ENCODE measurements at regions not wholly inside any gene's neighbourhood (a gene's known extent, or its start where the extent isn't known, plus 50 kb on each side); places are given as distances from the start of the nearest gene placed in this dataset.

DNA sequence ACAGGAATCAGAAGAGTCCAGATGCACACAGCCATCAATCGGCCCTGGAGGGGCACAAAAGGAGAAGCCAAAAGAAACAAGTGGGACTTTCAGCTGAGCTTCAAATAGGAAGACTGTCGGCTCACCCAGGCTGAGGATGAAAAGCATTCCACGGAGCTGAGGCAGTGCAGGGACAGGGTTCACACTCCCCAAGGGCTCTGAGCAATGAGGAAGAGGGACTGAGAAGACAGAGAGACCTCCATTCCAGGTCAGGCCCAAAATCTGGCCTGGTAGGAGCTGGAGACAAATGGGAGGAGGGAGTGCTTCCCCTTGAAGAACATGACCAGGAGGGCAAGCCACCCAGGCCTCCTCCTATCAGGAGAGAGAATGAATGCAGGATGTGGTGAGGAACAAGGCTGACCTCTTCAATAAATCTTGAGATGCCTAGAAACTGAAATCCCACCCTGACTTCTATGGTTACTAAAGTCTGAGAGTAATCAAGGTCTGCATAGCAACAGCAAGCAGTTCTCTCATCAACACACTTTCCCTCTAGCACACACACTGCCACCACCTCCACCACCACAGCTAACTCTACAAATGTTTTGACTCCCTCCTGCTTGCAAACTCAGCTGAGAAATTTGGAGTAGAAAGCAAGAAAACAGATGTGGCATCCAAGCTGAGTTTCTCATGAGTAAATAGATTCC is 434.4 kb downstream of the TNS1 start:
- Mint-ChIP-seq H3K4me1 (no peaks in the 10 kb centered on the region), H3K27ac (no peak overlapping the region), H3K4me3 (no peak overlapping the region), H3K9me3 (ENCODE audit: insufficient read depth) (no peaks in the 10 kb centered on the region), H3K27me3 (no peaks in the 10 kb centered on the region)
- Histone ChIP-seq H4K20me1 (ENCODE audit: control insufficient read depth, insufficient read depth, low read length, poor library complexity, severe bottlenecking) (no peaks in the 10 kb centered on the region), H3K27ac (ENCODE audit: low read length in 2 of 2) (no peak overlapping the region), H3K4me3 (ENCODE audit: control extremely low read depth in 1 of 5, extremely low read depth in 1 of 5, insufficient read depth in 1 of 5, low read depth in 2 of 5, low read length in 4 of 5) (no peak overlapping the region), H3K27me3 (replicated peaks in 1 of 4; ENCODE audit: control extremely low read depth in 1 of 4, control insufficient read depth in 3 of 4, insufficient read depth in 4 of 4, low read length in 3 of 4) (peaks cover 0 to 3% (median 0%) of the 10 kb centered on the region in 4 experiments), H3K4me1 (ENCODE audit: control insufficient read depth in 2 of 2, insufficient read depth in 2 of 2, low read length in 2 of 2) (no peaks in the 10 kb centered on the region), H3K9me3 (ENCODE audit: control extremely low read depth in 1 of 3, control insufficient read depth in 2 of 3, insufficient read depth in 1 of 3, low read length in 2 of 3) (peaks cover 0 to 2% (median 1%) of the 10 kb centered on the region in 3 donors), H3K9ac (ENCODE audit: low read length) (no peak overlapping the region), H3K79me2 (ENCODE audit: control insufficient read depth, insufficient read depth, low read length) (no peaks in the 10 kb centered on the region), H3K4me2 (replicated peaks; ENCODE audit: low read depth, low read length, poor library complexity, severe bottlenecking) (no peak overlapping the region), H2AFZ (ENCODE audit: insufficient read depth, low read depth, low read length, poor library complexity, severe bottlenecking) (no peak overlapping the region), H3K36me3 (replicated peaks in 1 of 2; ENCODE audit: control extremely low read depth in 1 of 2, control insufficient read depth in 1 of 2, extremely low read depth in 1 of 2, insufficient read depth in 2 of 2, low read length in 1 of 2) (no peaks in the 10 kb centered on the region)
- WGBS (ENCODE audit: insufficient coverage) = 79% methylated on average over 3 of the region's 3 CpGs
- ChIA-PET CTCF (no interaction called here), POLR2A (no interaction called here)
- DNase-seq (no peak), ATAC-seq (ENCODE audit: low read depth) (no peak)
- intact Hi-C loops (cut with micrococcal nuclease) = no loop called here
- TF ChIP-seq, protein P1, sequence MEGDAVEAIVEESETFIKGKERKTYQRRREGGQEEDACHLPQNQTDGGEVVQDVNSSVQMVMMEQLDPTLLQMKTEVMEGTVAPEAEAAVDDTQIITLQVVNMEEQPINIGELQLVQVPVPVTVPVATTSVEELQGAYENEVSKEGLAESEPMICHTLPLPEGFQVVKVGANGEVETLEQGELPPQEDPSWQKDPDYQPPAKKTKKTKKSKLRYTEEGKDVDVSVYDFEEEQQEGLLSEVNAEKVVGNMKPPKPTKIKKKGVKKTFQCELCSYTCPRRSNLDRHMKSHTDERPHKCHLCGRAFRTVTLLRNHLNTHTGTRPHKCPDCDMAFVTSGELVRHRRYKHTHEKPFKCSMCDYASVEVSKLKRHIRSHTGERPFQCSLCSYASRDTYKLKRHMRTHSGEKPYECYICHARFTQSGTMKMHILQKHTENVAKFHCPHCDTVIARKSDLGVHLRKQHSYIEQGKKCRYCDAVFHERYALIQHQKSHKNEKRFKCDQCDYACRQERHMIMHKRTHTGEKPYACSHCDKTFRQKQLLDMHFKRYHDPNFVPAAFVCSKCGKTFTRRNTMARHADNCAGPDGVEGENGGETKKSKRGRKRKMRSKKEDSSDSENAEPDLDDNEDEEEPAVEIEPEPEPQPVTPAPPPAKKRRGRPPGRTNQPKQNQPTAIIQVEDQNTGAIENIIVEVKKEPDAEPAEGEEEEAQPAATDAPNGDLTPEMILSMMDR (IDR thresholded peaks at IDR 0.05) = no peak
- TF ChIP-seq EZH2 (IDR thresholded peaks at IDR 0.05; ENCODE audit: borderline replicate concordance, insufficient read depth, low read depth, low read length, poor library complexity, severe bottlenecking) = no peak

DNA sequence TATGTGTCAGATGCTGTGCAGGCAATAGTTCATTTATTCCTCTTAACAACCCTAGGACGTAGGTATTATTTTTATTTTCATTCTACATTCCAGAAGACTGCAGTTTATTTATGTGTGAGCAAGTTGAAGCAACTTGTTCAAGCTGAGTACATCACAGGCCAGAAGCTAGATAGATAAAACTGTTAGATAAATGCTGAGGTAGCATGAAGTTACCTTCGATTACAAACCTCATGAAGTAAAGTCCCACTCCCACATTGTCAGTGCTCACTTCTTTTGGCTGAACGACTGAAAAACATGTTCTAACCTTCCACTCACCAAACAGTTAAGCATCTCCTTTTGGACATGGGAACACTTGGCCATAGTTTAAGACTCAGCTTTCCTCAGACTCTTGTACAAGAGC is 439.2 kb downstream of the TNS1 start:
- Histone ChIP-seq H3K4me2 (replicated peaks; ENCODE audit: low read depth, low read length, poor library complexity, severe bottlenecking) (no peak overlapping the region), H4K20me1 (ENCODE audit: control insufficient read depth, insufficient read depth, low read length, poor library complexity, severe bottlenecking) (no peaks in the 10 kb centered on the region), H3K79me2 (ENCODE audit: control insufficient read depth, insufficient read depth, low read length) (no peaks in the 10 kb centered on the region), H3K9ac (ENCODE audit: low read length) (no peak overlapping the region), H3K27ac (ENCODE audit: low read length in 2 of 2) (no peak overlapping the region), H3K4me3 (ENCODE audit: control extremely low read depth in 1 of 5, extremely low read depth in 1 of 5, insufficient read depth in 1 of 5, low read depth in 2 of 5, low read length in 4 of 5) (no peak overlapping the region), H3K4me1 (ENCODE audit: control insufficient read depth in 2 of 2, insufficient read depth in 2 of 2, low read length in 2 of 2) (no peaks in the 10 kb centered on the region), H2AFZ (ENCODE audit: insufficient read depth, low read depth, low read length, poor library complexity, severe bottlenecking) (no peak overlapping the region), H3K27me3 (replicated peaks in 1 of 4; ENCODE audit: control extremely low read depth in 1 of 4, control insufficient read depth in 3 of 4, insufficient read depth in 4 of 4, low read length in 3 of 4) (peaks cover 0 to 3% (median 0%) of the 10 kb centered on the region in 4 experiments), H3K9me3 (ENCODE audit: control extremely low read depth in 1 of 3, control insufficient read depth in 2 of 3, insufficient read depth in 1 of 3, low read length in 2 of 3) (peaks cover 1 to 7% (median 3%) of the 10 kb centered on the region in 3 donors), H3K36me3 (replicated peaks in 1 of 2; ENCODE audit: control extremely low read depth in 1 of 2, control insufficient read depth in 1 of 2, extremely low read depth in 1 of 2, insufficient read depth in 2 of 2, low read length in 1 of 2) (no peaks in the 10 kb centered on the region)
- H3K4me3 Mint-ChIP-seq = no peak overlapping the region
- H3K27me3 Mint-ChIP-seq = peaks cover 5% of the 10 kb centered on the region
- no peak for ATAC-seq (ENCODE audit: low read depth)
- intact Hi-C loops (cut with micrococcal nuclease) = no loop called here
- H3K9me3 Mint-ChIP-seq (ENCODE audit: insufficient read depth) = peaks cover 7% of the 10 kb centered on the region
- H3K27ac Mint-ChIP-seq = no peak overlapping the region
- ChIA-PET CTCF (no interaction called here), POLR2A (no interaction called here)
- WGBS (ENCODE audit: insufficient coverage) = 80% methylated on average over 1 of the region's 3 CpGs
- TF ChIP-seq EZH2 (IDR thresholded peaks at IDR 0.05; ENCODE audit: borderline replicate concordance, insufficient read depth, low read depth, low read length, poor library complexity, severe bottlenecking) = no peak
- TF ChIP-seq, protein P1 (IDR thresholded peaks at IDR 0.05) = no peak
- no peak for DNase-seq
- H3K4me1 Mint-ChIP-seq = no peaks in the 10 kb centered on the region
